SK-N-SH (cell line): ENCODE measurements at regions not wholly inside any gene's neighbourhood (a gene's known extent, or its start where the extent isn't known, plus 50 kb on each side); places are given as distances from the start of the nearest gene placed in this dataset.

Experiments used
- CTCF ChIP-seq: fragments of 200-600 bp; sonication (generic); IDR thresholded peaks from 2 replicates; pipeline ENCODE4 v1.6.1; 2017; ENCODE audit warnings: antibody characterized with exemption, mild to moderate bottlenecking, moderate library complexity
- FOSL2 ChIP-seq: IDR thresholded peaks from 2 replicates; pipeline ENCODE4 v1.4.0; 2012; ENCODE audit warnings: low read depth, mild to moderate bottlenecking, moderate library complexity, borderline replicate concordance
- IRF3 ChIP-seq: fragments of 150-350 bp; IDR thresholded peaks from 2 replicates; pipeline ENCODE4 v1.6.1; 2016; ENCODE audit warnings: mild to moderate bottlenecking, low read depth, low read length
- REST ChIP-seq: IDR thresholded peaks from 2 replicates; pipeline ENCODE4 v1.6.1; 2012; ENCODE audit warnings: mild to moderate bottlenecking, low read depth, low read length, moderate library complexity

GRCh38 chr14:22486675-22487074 is 102.3 kb downstream of the DAD1 start:
- TF ChIP-seq CTCF (no peak), IRF3 (no peak), FOSL2 (no peak), REST (no peak)
